ENCODE measurements at regions not wholly inside any gene's neighbourhood (a gene's known extent, or its start where the extent isn't known, plus 50 kb on each side); places are given as distances from the start of the nearest gene placed in this dataset.

GRCh38 chr15:26178640-26179220 lies 315.6 kb upstream of the ATP10A start:
- Histone ChIP-seq H3K4me3 (ENCODE audit: insufficient read depth, low read depth, low read length) (no peak overlapping the region), H3K27me3 (ENCODE audit: control insufficient read depth, insufficient read depth, low read length, poor library complexity, severe bottlenecking) (no peaks in the 10 kb centered on the region), H3K9me3 (ENCODE audit: control insufficient read depth, low read length) (no peaks in the 10 kb centered on the region), H3K4me1 (ENCODE audit: control insufficient read depth, insufficient read depth, low read length) (peaks cover 4% of the 10 kb centered on the region), H3K27ac (ENCODE audit: insufficient read depth, low read depth, low read length, poor library complexity, severe bottlenecking) (no peak overlapping the region), H3K36me3 (ENCODE audit: control insufficient read depth, insufficient read depth, low read length) (no peaks in the 10 kb centered on the region)
- 70 to 74% methylated on average over 18 to 19 of the region's 19 CpGs for WGBS, 2 experiments

- Histone ChIP-seq H3K4me3 (ENCODE audit: insufficient read depth, low read depth, low read length) (no peak overlapping the region), H3K27ac (ENCODE audit: insufficient read depth, low read depth, low read length, poor library complexity, severe bottlenecking) (no peak overlapping the region), H3K4me1 (ENCODE audit: control insufficient read depth, insufficient read depth, low read length) (peaks cover 4% of the 10 kb centered on the region), H3K27me3 (ENCODE audit: control insufficient read depth, insufficient read depth, low read length, poor library complexity, severe bottlenecking) (no peaks in the 10 kb centered on the region), H3K36me3 (ENCODE audit: control insufficient read depth, insufficient read depth, low read length) (no peaks in the 10 kb centered on the region), H3K9me3 (ENCODE audit: control insufficient read depth, low read length) (no peaks in the 10 kb centered on the region)
- WGBS, 2 experiments = 90 to 91% methylated on average over 4 of the region's 4 CpGs
These were observed 314.7 kb upstream of the ATP10A start for GRCh38 chr15:26177816-26178215.

GRCh38 chr15:26176831-26177230 lies 313.7 kb upstream of the ATP10A start:
- WGBS, 2 experiments = 90 to 94% methylated on average over 10 of the region's 10 CpGs
- H3K27ac ChIP-seq (ENCODE audit: insufficient read depth, low read depth, low read length, poor library complexity, severe bottlenecking) = no peak overlapping the region
- peaks cover 4% of the 10 kb centered on the region for H3K4me1 ChIP-seq (ENCODE audit: control insufficient read depth, insufficient read depth, low read length)
- H3K27me3 ChIP-seq (ENCODE audit: control insufficient read depth, insufficient read depth, low read length, poor library complexity, severe bottlenecking) = no peaks in the 10 kb centered on the region
- H3K4me3 ChIP-seq (ENCODE audit: insufficient read depth, low read depth, low read length) = no peak overlapping the region
- no peaks in the 10 kb centered on the region for H3K36me3 ChIP-seq (ENCODE audit: control insufficient read depth, insufficient read depth, low read length)
- H3K9me3 ChIP-seq (ENCODE audit: control insufficient read depth, low read length) = no peaks in the 10 kb centered on the region

- Histone ChIP-seq H3K27ac (ENCODE audit: insufficient read depth, low read depth, low read length, poor library complexity, severe bottlenecking) (no peak overlapping the region), H3K9me3 (ENCODE audit: control insufficient read depth, low read length) (no peaks in the 10 kb centered on the region), H3K4me1 (ENCODE audit: control insufficient read depth, insufficient read depth, low read length) (no peaks in the 10 kb centered on the region), H3K36me3 (ENCODE audit: control insufficient read depth, insufficient read depth, low read length) (no peaks in the 10 kb centered on the region), H3K27me3 (ENCODE audit: control insufficient read depth, insufficient read depth, low read length, poor library complexity, severe bottlenecking) (no peaks in the 10 kb centered on the region), H3K4me3 (ENCODE audit: insufficient read depth, low read depth, low read length) (no peak overlapping the region)
- WGBS, 2 experiments = 89 to 95% methylated on average over 3 of the region's 3 CpGs
These were observed 308.1 kb upstream of the ATP10A start for GRCh38 chr15:26171266-26171665.

- H3K36me3 ChIP-seq (ENCODE audit: control insufficient read depth, insufficient read depth, low read length) = no peaks in the 10 kb centered on the region
- no peaks in the 10 kb centered on the region for H3K4me1 ChIP-seq (ENCODE audit: control insufficient read depth, insufficient read depth, low read length)
- H3K4me3 ChIP-seq (ENCODE audit: insufficient read depth, low read depth, low read length) = no peak overlapping the region
- H3K27me3 ChIP-seq (ENCODE audit: control insufficient read depth, insufficient read depth, low read length, poor library complexity, severe bottlenecking) = no peaks in the 10 kb centered on the region
- WGBS, 2 experiments = 91 to 94% methylated on average over 4 of the region's 4 CpGs
- no peak overlapping the region for H3K27ac ChIP-seq (ENCODE audit: insufficient read depth, low read depth, low read length, poor library complexity, severe bottlenecking)
- no peaks in the 10 kb centered on the region for H3K9me3 ChIP-seq (ENCODE audit: control insufficient read depth, low read length)
These were observed 303.3 kb upstream of the ATP10A start for GRCh38 chr15:26166429-26166828.

- Histone ChIP-seq H3K36me3 (ENCODE audit: control insufficient read depth, insufficient read depth, low read length) (no peaks in the 10 kb centered on the region), H3K4me1 (ENCODE audit: control insufficient read depth, insufficient read depth, low read length) (no peaks in the 10 kb centered on the region), H3K9me3 (ENCODE audit: control insufficient read depth, low read length) (no peaks in the 10 kb centered on the region), H3K27me3 (ENCODE audit: control insufficient read depth, insufficient read depth, low read length, poor library complexity, severe bottlenecking) (no peaks in the 10 kb centered on the region), H3K4me3 (ENCODE audit: insufficient read depth, low read depth, low read length) (no peak overlapping the region), H3K27ac (ENCODE audit: insufficient read depth, low read depth, low read length, poor library complexity, severe bottlenecking) (no peak overlapping the region)
- WGBS, 2 experiments = 92 to 93% methylated on average over 6 of the region's 7 CpGs
These were observed 302.4 kb upstream of the ATP10A start for GRCh38 chr15:26165546-26165945.

- no peaks in the 10 kb centered on the region for H3K9me3 ChIP-seq (ENCODE audit: control insufficient read depth, low read length)
- WGBS, 2 experiments = 93 to 94% methylated on average over 4 of the region's 4 CpGs
- H3K4me3 ChIP-seq (ENCODE audit: insufficient read depth, low read depth, low read length) = no peak overlapping the region
- H3K27me3 ChIP-seq (ENCODE audit: control insufficient read depth, insufficient read depth, low read length, poor library complexity, severe bottlenecking) = no peaks in the 10 kb centered on the region
- H3K27ac ChIP-seq (ENCODE audit: insufficient read depth, low read depth, low read length, poor library complexity, severe bottlenecking) = no peak overlapping the region
- H3K4me1 ChIP-seq (ENCODE audit: control insufficient read depth, insufficient read depth, low read length) = peaks cover 7% of the 10 kb centered on the region
- H3K36me3 ChIP-seq (ENCODE audit: control insufficient read depth, insufficient read depth, low read length) = no peaks in the 10 kb centered on the region
These were observed 297.2 kb upstream of the ATP10A start for GRCh38 chr15:26160343-26160742.

- no peak overlapping the region for H3K27ac ChIP-seq (ENCODE audit: insufficient read depth, low read depth, low read length, poor library complexity, severe bottlenecking)
- H3K9me3 ChIP-seq (ENCODE audit: control insufficient read depth, low read length) = no peaks in the 10 kb centered on the region
- H3K27me3 ChIP-seq (ENCODE audit: control insufficient read depth, insufficient read depth, low read length, poor library complexity, severe bottlenecking) = no peaks in the 10 kb centered on the region
- peaks cover 7% of the 10 kb centered on the region for H3K4me1 ChIP-seq (ENCODE audit: control insufficient read depth, insufficient read depth, low read length)
- WGBS, 2 experiments = 55 to 74% methylated on average over 2 of the region's 2 CpGs
- H3K36me3 ChIP-seq (ENCODE audit: control insufficient read depth, insufficient read depth, low read length) = no peaks in the 10 kb centered on the region
- no peak overlapping the region for H3K4me3 ChIP-seq (ENCODE audit: insufficient read depth, low read depth, low read length)
These were observed 295.0 kb upstream of the ATP10A start for GRCh38 chr15:26158176-26158575.

- Histone ChIP-seq H3K9me3 (ENCODE audit: control insufficient read depth, low read length) (no peaks in the 10 kb centered on the region), H3K4me1 (ENCODE audit: control insufficient read depth, insufficient read depth, low read length) (peaks cover 7% of the 10 kb centered on the region), H3K4me3 (ENCODE audit: insufficient read depth, low read depth, low read length) (no peak overlapping the region), H3K36me3 (ENCODE audit: control insufficient read depth, insufficient read depth, low read length) (no peaks in the 10 kb centered on the region), H3K27ac (ENCODE audit: insufficient read depth, low read depth, low read length, poor library complexity, severe bottlenecking) (no peak overlapping the region), H3K27me3 (ENCODE audit: control insufficient read depth, insufficient read depth, low read length, poor library complexity, severe bottlenecking) (no peaks in the 10 kb centered on the region)
- 84 to 88% methylated on average over 7 of the region's 7 CpGs for WGBS, 2 experiments
These were observed 294.0 kb upstream of the ATP10A start for GRCh38 chr15:26157081-26157480.

GRCh38 chr15:26156051-26156450 lies 292.9 kb upstream of the ATP10A start:
- Histone ChIP-seq H3K4me1 (ENCODE audit: control insufficient read depth, insufficient read depth, low read length) (peaks cover 7% of the 10 kb centered on the region), H3K27ac (ENCODE audit: insufficient read depth, low read depth, low read length, poor library complexity, severe bottlenecking) (no peak overlapping the region), H3K36me3 (ENCODE audit: control insufficient read depth, insufficient read depth, low read length) (no peaks in the 10 kb centered on the region), H3K27me3 (ENCODE audit: control insufficient read depth, insufficient read depth, low read length, poor library complexity, severe bottlenecking) (no peaks in the 10 kb centered on the region), H3K4me3 (ENCODE audit: insufficient read depth, low read depth, low read length) (no peak overlapping the region), H3K9me3 (ENCODE audit: control insufficient read depth, low read length) (no peaks in the 10 kb centered on the region)
- 71 to 77% methylated on average over 4 of the region's 4 CpGs for WGBS, 2 experiments
